Activated B cell treated with CpG ODN at 0.5 μM for 24 hours (primary cell): ENCODE measurements at regions not wholly inside any gene's neighbourhood (a gene's known extent, or its start where the extent isn't known, plus 50 kb on each side); places are given as distances from the start of the nearest gene placed in this dataset.

Experiments
- ATAC-seq: fragments of 200-7000 bp; cut with Tn5 transposase; one replicate; pipeline ENCODE4 v1.10.0; 2021; ENCODE audit warnings: low read depth, mild to moderate bottlenecking, moderate library complexity
- CTCF ChIA-PET: fragments of 350-600 bp; sonication (Branson Sonifier 250); formaldehyde crosslinking; loops from one replicate; lab custom pipeline; 2021; ENCODE audit warnings: antibody characterized with exemption; lab: Charles Lee
- POLR2A ChIA-PET: fragments of 350-600 bp; sonication (Branson Sonifier 250); formaldehyde crosslinking; loops from one replicate; lab custom pipeline; 2021; ENCODE audit warnings: antibody characterized with exemption; lab: Charles Lee
- DNase-seq: peaks from one replicate; pipeline ENCODE4 v3.0.0; 2022
- H3K27ac Mint-ChIP-seq: one replicate; pipeline ENCODE4 v1.8.0; 2020; ENCODE audit warnings: mixed read lengths
- H3K27me3 Mint-ChIP-seq: one replicate; pipeline ENCODE4 v1.8.0; 2021; ENCODE audit warnings: mixed read lengths
- H3K36me3 Mint-ChIP-seq: one replicate; pipeline ENCODE4 v1.8.0; 2021; ENCODE audit warnings: low read depth, mixed read lengths
- H3K4me1 Mint-ChIP-seq: one replicate; pipeline ENCODE4 v1.8.0; 2021; ENCODE audit warnings: mixed read lengths
- H3K4me3 Mint-ChIP-seq: one replicate; pipeline ENCODE4 v1.8.0; 2020; ENCODE audit warnings: mild to moderate bottlenecking, mixed read lengths
- H3K9me3 Mint-ChIP-seq: one replicate; pipeline ENCODE4 v1.8.0; 2020; ENCODE audit warnings: mixed read lengths
- CTCF ChIP-seq: fragments of 200-600 bp; IDR thresholded peaks from one replicate; pipeline ENCODE4 v1.8.0; 2022; ENCODE audit warnings: antibody characterized with exemption, mild to moderate bottlenecking
- intact Hi-C: fragments of 100-400 bp; cut with micrococcal nuclease; formaldehyde crosslinking; loops from one replicate; pipeline ENCODE4 v1.15.1; 2024

GRCh38 chr10:42987575-42987974, 89.3 kb upstream of the RET start:
- ChIA-PET POLR2A (no interaction called here), CTCF (no interaction called here)
- TF ChIP-seq CTCF = no peak
- intact Hi-C loops = no loop called here
- Mint-ChIP-seq H3K9me3 (no peaks in the 10 kb centered on the region), H3K4me3 (no peak overlapping the region), H3K4me1 (no peaks in the 10 kb centered on the region), H3K36me3 (no peaks in the 10 kb centered on the region), H3K27ac (no peak overlapping the region), H3K27me3 (no peaks in the 10 kb centered on the region)
- DNase-seq (no peak), ATAC-seq (no peak)

- no peak for TF ChIP-seq CTCF
- ChIA-PET CTCF (no interaction called here), POLR2A (no interaction called here)
- ATAC-seq = no peak
- H3K4me1 Mint-ChIP-seq = no peaks in the 10 kb centered on the region
- no peaks in the 10 kb centered on the region for H3K27me3 Mint-ChIP-seq
- intact Hi-C loops = no loop called here
- no peaks in the 10 kb centered on the region for H3K9me3 Mint-ChIP-seq
- no peak for DNase-seq
- H3K36me3 Mint-ChIP-seq = no peaks in the 10 kb centered on the region
- H3K27ac Mint-ChIP-seq = no peak overlapping the region
- H3K4me3 Mint-ChIP-seq = no peak overlapping the region
Measured at GRCh38 chr10:42988069-42988468, 88.8 kb upstream of the RET start.

GRCh38 chr10:42988517-42989395, 88.1 kb upstream of the RET start:
- intact Hi-C loops = no loop called here
- H3K9me3 Mint-ChIP-seq = no peaks in the 10 kb centered on the region
- no peaks in the 10 kb centered on the region for H3K27me3 Mint-ChIP-seq
- no peaks in the 10 kb centered on the region for H3K4me1 Mint-ChIP-seq
- no peak for TF ChIP-seq CTCF
- no peak overlapping the region for H3K27ac Mint-ChIP-seq
- no peak overlapping the region for H3K4me3 Mint-ChIP-seq
- POLR2A ChIA-PET = no interaction called here
- H3K36me3 Mint-ChIP-seq = no peaks in the 10 kb centered on the region
- no peak for ATAC-seq
- CTCF ChIA-PET = no interaction called here
- DNase-seq = no peak

GRCh38 chr10:42989481-42989921, 87.4 kb upstream of the RET start:
- no peaks in the 10 kb centered on the region for H3K9me3 Mint-ChIP-seq
- H3K4me3 Mint-ChIP-seq = no peak overlapping the region

More at GRCh38 chr10:42989481-42989921, 87.4 kb upstream of the RET start:
- intact Hi-C loops = no loop called here
- Mint-ChIP-seq H3K27me3 (no peaks in the 10 kb centered on the region), H3K4me1 (no peaks in the 10 kb centered on the region), H3K36me3 (no peaks in the 10 kb centered on the region), H3K27ac (no peak overlapping the region)
- ChIA-PET CTCF (no interaction called here), POLR2A (no interaction called here)
- no peak for TF ChIP-seq CTCF
- no peak for DNase-seq
- ATAC-seq = no peak
